ENCODE measurements at regions not wholly inside any gene's neighbourhood (a gene's known extent, or its start where the extent isn't known, plus 50 kb on each side); places are given as distances from the start of the nearest gene placed in this dataset.

GRCh38 chr21:38949070-38949380, 143.3 kb downstream of the ETS2 start:
- no peak overlapping the region for H3K4me3 ChIP-seq (ENCODE audit: low read depth, low read length)
- no peak for TF ChIP-seq CTCF (IDR thresholded peaks at IDR 0.05; ENCODE audit: low read depth, low read length, missing control alignments)
- no peak for DNase-seq (ENCODE audit: low read depth)

- H3K4me3 ChIP-seq (ENCODE audit: low read depth, low read length): no peak overlapping the region
- TF ChIP-seq CTCF (IDR thresholded peaks at IDR 0.05; ENCODE audit: low read depth, low read length, missing control alignments): no peak
- no peak for DNase-seq (ENCODE audit: low read depth)
Measured at GRCh38 chr21:38948377-38949069, 142.8 kb downstream of the ETS2 start.

GRCh38 chr21:38945545-38946245, 140.0 kb downstream of the ETS2 start:
- no peak for TF ChIP-seq CTCF (IDR thresholded peaks at IDR 0.05; ENCODE audit: low read depth, low read length, missing control alignments)
- no peak overlapping the region for H3K4me3 ChIP-seq (ENCODE audit: low read depth, low read length)
- no peak for DNase-seq (ENCODE audit: low read depth)

- no peak for DNase-seq (ENCODE audit: low read depth)
- no peak overlapping the region for H3K4me3 ChIP-seq (ENCODE audit: low read depth, low read length)
- no peak for TF ChIP-seq CTCF (IDR thresholded peaks at IDR 0.05; ENCODE audit: low read depth, low read length, missing control alignments)
Measured at GRCh38 chr21:38944903-38945302, 139.2 kb downstream of the ETS2 start.

GRCh38 chr21:38944402-38944801, 138.7 kb downstream of the ETS2 start:
- TF ChIP-seq CTCF (IDR thresholded peaks at IDR 0.05; ENCODE audit: low read depth, low read length, missing control alignments): no peak
- H3K4me3 ChIP-seq (ENCODE audit: low read depth, low read length): no peak overlapping the region
- DNase-seq (ENCODE audit: low read depth): no peak

GRCh38 chr21:38942748-38943211, 137.1 kb downstream of the ETS2 start:
- no peak overlapping the region for H3K4me3 ChIP-seq (ENCODE audit: low read depth, low read length)
- no peak for TF ChIP-seq CTCF (IDR thresholded peaks at IDR 0.05; ENCODE audit: low read depth, low read length, missing control alignments)
- no peak for DNase-seq (ENCODE audit: low read depth)

- no peak overlapping the region for H3K4me3 ChIP-seq (ENCODE audit: low read depth, low read length)
- DNase-seq (ENCODE audit: low read depth): no peak
- no peak for TF ChIP-seq CTCF (IDR thresholded peaks at IDR 0.05; ENCODE audit: low read depth, low read length, missing control alignments)
Measured at GRCh38 chr21:38938769-38939168, 133.0 kb downstream of the ETS2 start.
